Endothelial cell (in vitro differentiated cells): ENCODE measurements at regions not wholly inside any gene's neighbourhood (a gene's known extent, or its start where the extent isn't known, plus 50 kb on each side); places are given as distances from the start of the nearest gene placed in this dataset.

Experiments used
- DNase-seq: peaks from one replicate; pipeline ENCODE4 v3.0.0; 2021; ENCODE audit warnings: low spot score
- H3K27ac Mint-ChIP-seq: one replicate; pipeline ENCODE4 v1.8.0; 2021; ENCODE audit warnings: mixed read lengths, inconsistent platforms; ENCODE audit not compliant: unreplicated experiment
- H3K27me3 Mint-ChIP-seq: one replicate; pipeline ENCODE4 v1.8.0; 2021; ENCODE audit warnings: mild to moderate bottlenecking, moderate library complexity, mixed read lengths, inconsistent platforms; ENCODE audit not compliant: unreplicated experiment
- H3K36me3 Mint-ChIP-seq: one replicate; pipeline ENCODE4 v1.8.0; 2021; ENCODE audit warnings: mild to moderate bottlenecking, low read depth, mixed read lengths, inconsistent platforms; ENCODE audit not compliant: unreplicated experiment
- H3K4me1 Mint-ChIP-seq: one replicate; pipeline ENCODE4 v1.8.0; 2021; ENCODE audit warnings: mild to moderate bottlenecking, mixed read lengths, inconsistent platforms; ENCODE audit not compliant: unreplicated experiment
- H3K4me3 Mint-ChIP-seq: one replicate; pipeline ENCODE4 v1.8.0; 2021; ENCODE audit warnings: mild to moderate bottlenecking, mixed read lengths, inconsistent platforms; ENCODE audit not compliant: unreplicated experiment
- H3K9me3 Mint-ChIP-seq: one replicate; pipeline ENCODE4 v1.8.0; 2021; ENCODE audit warnings: mixed read lengths, inconsistent platforms; ENCODE audit not compliant: unreplicated experiment
- CTCF ChIP-seq: fragments of 200-600 bp; sonication (generic); IDR thresholded peaks from one replicate; pipeline ENCODE4 v1.5.0; 2021; ENCODE audit warnings: antibody characterized with exemption; ENCODE audit not compliant: unreplicated experiment

- no peak overlapping the region for H3K27ac Mint-ChIP-seq
- TF ChIP-seq CTCF = no peak
- H3K27me3 Mint-ChIP-seq = peaks cover 2% of the 10 kb centered on the region
- H3K4me3 Mint-ChIP-seq = no peak overlapping the region
- no peaks in the 10 kb centered on the region for H3K36me3 Mint-ChIP-seq
- DNase-seq = no peak
- H3K4me1 Mint-ChIP-seq = peaks cover 24% of the 10 kb centered on the region
- no peaks in the 10 kb centered on the region for H3K9me3 Mint-ChIP-seq
These were observed 205.7 kb downstream of the ANKRD60 start for GRCh38 chr20:58022711-58023110.

- peaks cover 2% of the 10 kb centered on the region for H3K27me3 Mint-ChIP-seq
- no peak for DNase-seq
These were observed 207.0 kb downstream of the ANKRD60 start for GRCh38 chr20:58021481-58021880.

GRCh38 chr20:58020656-58021454 is 207.6 kb downstream of the ANKRD60 start:
- H3K9me3 Mint-ChIP-seq = no peaks in the 10 kb centered on the region
- no peak for TF ChIP-seq CTCF
- H3K4me3 Mint-ChIP-seq = peak overlapping the region; percentile 72
- H3K27ac Mint-ChIP-seq = no peak overlapping the region
- H3K4me1 Mint-ChIP-seq = peaks cover 25% of the 10 kb centered on the region
- no peak for DNase-seq
- H3K27me3 Mint-ChIP-seq = peaks cover 2% of the 10 kb centered on the region
- H3K36me3 Mint-ChIP-seq = no peaks in the 10 kb centered on the region

More at GRCh38 chr20:58021481-58021880, 207.0 kb downstream of the ANKRD60 start:
- no peak overlapping the region for H3K27ac Mint-ChIP-seq
- no peak overlapping the region for H3K4me3 Mint-ChIP-seq
- H3K9me3 Mint-ChIP-seq = no peaks in the 10 kb centered on the region
- H3K36me3 Mint-ChIP-seq = no peaks in the 10 kb centered on the region
- TF ChIP-seq CTCF = no peak
- peaks cover 25% of the 10 kb centered on the region for H3K4me1 Mint-ChIP-seq

GRCh38 chr20:58019850-58020625 is 208.4 kb downstream of the ANKRD60 start:
- H3K27ac Mint-ChIP-seq = no peak overlapping the region

More at GRCh38 chr20:58019850-58020625, 208.4 kb downstream of the ANKRD60 start:
- Mint-ChIP-seq H3K4me1 (peaks cover 22% of the 10 kb centered on the region), H3K4me3 (peak overlapping the region; percentile 72), H3K36me3 (no peaks in the 10 kb centered on the region), H3K27me3 (peaks cover 2% of the 10 kb centered on the region), H3K9me3 (no peaks in the 10 kb centered on the region)
- no peak for DNase-seq
- TF ChIP-seq CTCF = no peak
